Muscle of leg (tissue), 3 donors: ENCODE measurements at regions not wholly inside any gene's neighbourhood (a gene's known extent, or its start where the extent isn't known, plus 50 kb on each side); places are given as distances from the start of the nearest gene placed in this dataset.
A peak's percentile ranks its signal among the peaks of the same experiment; 100 is the strongest.
"Not testable (repeated sequence)": the region's sequence is repeated elsewhere in the genome, so short reads cannot be mapped to it uniquely, and the experiment has no call there.

ENCODE experiments used
- DNase-seq: peaks from one replicate; pipeline ENCODE4 v3.0.0; 2013
- H3K27ac ChIP-seq: one replicate; pipeline ENCODE4 v1.5.1; 2013; ENCODE audit warnings: mild to moderate bottlenecking, low read length, control low read depth
- H3K27me3 ChIP-seq: one replicate; pipeline ENCODE4 v1.6.1; 2013; ENCODE audit warnings: low read length; ENCODE audit not compliant: control insufficient read depth, insufficient read depth
- H3K36me3 ChIP-seq: one replicate; pipeline ENCODE4 v1.6.1; 2013; ENCODE audit warnings: low read length; ENCODE audit not compliant: control insufficient read depth, insufficient read depth
- H3K4me1 ChIP-seq: one replicate; pipeline ENCODE4 v1.6.1; 2013; ENCODE audit warnings: low read length; ENCODE audit not compliant: control insufficient read depth, insufficient read depth
- H3K4me3 ChIP-seq: one replicate; pipeline ENCODE4 v1.5.1; 2013; ENCODE audit warnings: low read length, control low read depth
- H3K9me3 ChIP-seq: replicated peaks from 2 replicates; pipeline ENCODE4 v1.6.1; 2013; ENCODE audit warnings: low read depth, low read length; ENCODE audit not compliant: control insufficient read depth
- WGBS: methylation state at CpG from one replicate; pipeline ENCODE4 v1.1.5; 2013; ENCODE audit warnings: missing lambda C conversion rate; ENCODE audit not compliant: insufficient coverage; 5-methylcytosine and 5-hydroxymethylcytosine counted together

DNA sequence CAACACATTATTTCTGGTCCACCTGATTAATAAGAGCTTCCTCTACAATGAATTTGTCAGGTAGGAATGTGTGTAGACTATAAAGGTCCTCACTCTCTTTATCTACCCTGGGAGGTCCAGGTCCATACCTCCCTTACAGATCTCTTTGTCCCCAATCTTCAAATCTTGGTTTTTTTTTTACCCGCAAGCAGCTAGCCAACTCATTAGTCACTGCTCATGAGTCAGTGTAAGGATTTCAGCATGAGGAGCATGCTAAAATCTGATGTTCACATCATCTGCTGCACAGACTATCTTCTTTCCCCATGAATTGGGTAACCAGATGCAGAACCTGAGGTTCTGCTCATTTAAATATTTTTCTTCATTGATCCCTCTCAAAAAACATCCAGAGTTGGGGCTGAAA lies 397.0 kb upstream of the ISX start:
- H3K9me3 ChIP-seq = no peaks in the 10 kb centered on the region
- WGBS = 100% methylated on average over 1 of the region's 1 CpG
- no peaks in the 10 kb centered on the region for H3K4me1 ChIP-seq
- no peak overlapping the region for H3K4me3 ChIP-seq
- H3K27ac ChIP-seq = no peak overlapping the region
- DNase-seq = no peak
- no peaks in the 10 kb centered on the region for H3K27me3 ChIP-seq
- no peaks in the 10 kb centered on the region for H3K36me3 ChIP-seq

DNA sequence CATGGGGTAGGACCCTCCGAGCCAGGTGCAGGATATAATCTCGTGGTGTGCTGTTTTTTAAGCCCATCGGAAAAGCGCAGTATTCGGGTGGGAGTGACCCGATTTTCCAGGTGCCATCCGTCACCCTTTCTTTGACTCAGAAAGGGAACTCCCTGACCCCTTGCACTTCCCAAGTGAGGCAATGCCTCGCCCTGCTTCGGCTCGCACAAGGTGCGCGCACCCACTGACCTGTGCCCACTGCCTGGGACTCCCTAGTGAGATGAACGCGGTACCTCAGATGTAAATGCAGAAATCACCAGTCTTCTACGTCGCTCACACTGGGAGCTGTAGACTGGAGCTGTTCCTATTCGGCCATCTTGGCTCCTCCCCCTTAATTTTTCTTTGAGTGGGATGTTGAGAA lies 382.9 kb upstream of the ISX start:
- not testable (repeated sequence) for H3K27ac ChIP-seq, DNase-seq, H3K4me3 ChIP-seq, H3K4me1 ChIP-seq, H3K27me3 ChIP-seq, H3K36me3 ChIP-seq, H3K9me3 ChIP-seq
- 100% methylated on average over 2 of the region's 17 CpGs for WGBS

DNA sequence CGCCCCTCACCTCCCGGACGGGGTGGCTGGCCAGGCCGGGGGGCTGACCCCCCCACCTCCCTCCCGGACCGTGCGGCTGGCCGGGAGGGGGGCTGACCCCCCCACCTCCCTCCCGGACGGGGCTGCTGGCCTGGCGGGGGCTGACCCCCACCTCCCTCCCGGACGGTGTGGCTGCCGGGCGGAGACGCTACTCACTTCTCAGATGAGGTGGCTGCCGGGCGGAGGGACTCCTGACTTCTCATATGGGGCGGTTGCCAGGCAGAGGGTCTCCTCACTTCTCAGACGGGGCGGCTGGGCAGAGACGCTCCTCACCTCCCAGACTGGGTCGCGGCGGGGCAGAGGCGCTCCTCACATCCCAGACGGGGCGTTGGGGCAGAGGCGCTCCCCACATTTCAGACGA lies 381.7 kb upstream of the ISX start:
- not testable (repeated sequence) for H3K36me3 ChIP-seq
- WGBS = 92% methylated on average over 13 of the region's 30 CpGs

DNA sequence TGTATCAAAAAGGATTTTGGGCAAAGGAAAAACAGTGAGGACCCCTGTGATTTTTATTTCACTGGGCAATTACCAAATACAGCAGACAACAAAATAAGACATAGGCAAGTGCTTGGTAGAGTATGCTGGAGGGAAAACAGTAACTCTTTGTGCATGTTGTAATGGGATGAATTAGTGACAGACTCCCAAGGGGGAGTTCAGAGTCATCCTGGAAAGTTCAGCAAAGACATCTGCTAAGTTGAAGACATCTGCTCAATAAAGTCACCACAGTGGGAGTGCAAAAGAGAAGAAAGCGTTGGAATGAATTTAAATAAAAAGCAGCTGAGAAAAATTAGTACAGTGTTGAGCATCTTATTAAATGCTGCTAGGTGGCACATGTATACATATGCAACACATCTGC lies 378.8 kb upstream of the ISX start:
- DNase-seq = peak; percentile 52
- no CpG with 5 or more reads among the region's 1 CpG for WGBS
- Histone ChIP-seq H3K27me3 (no peaks in the 10 kb centered on the region), H3K27ac (no peak overlapping the region), H3K9me3 (no peaks in the 10 kb centered on the region), H3K36me3 (no peaks in the 10 kb centered on the region), H3K4me1 (peaks cover 2% of the 10 kb centered on the region), H3K4me3 (no peak overlapping the region)

More for the DNA sequence above, 381.7 kb upstream of the ISX start:
- H3K4me3 ChIP-seq, DNase-seq, H3K27ac ChIP-seq, H3K4me1 ChIP-seq, H3K27me3 ChIP-seq, H3K9me3 ChIP-seq: not testable (repeated sequence)

DNA sequence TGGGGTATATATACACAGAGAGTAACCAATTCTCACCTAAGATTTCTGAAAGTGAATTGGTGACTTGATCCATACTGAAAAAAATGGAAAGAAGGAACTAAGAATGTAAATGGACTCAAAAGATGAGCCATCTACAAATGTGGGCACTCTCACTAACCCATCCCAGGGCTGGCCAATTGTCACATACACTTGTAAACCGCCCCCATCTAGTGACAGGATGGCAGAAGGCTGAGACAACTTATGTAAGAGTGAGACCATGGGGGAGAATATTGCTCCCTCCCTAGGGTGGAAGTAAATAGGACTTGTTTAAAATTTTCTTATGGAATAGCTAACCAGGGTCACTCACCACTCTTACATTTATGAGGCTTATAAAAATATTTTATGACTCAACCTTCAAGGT lies 377.1 kb upstream of the ISX start:
- Histone ChIP-seq H3K27ac (no peak overlapping the region), H3K4me1 (peaks cover 2% of the 10 kb centered on the region), H3K4me3 (no peak overlapping the region), H3K9me3 (no peaks in the 10 kb centered on the region), H3K27me3 (no peaks in the 10 kb centered on the region), H3K36me3 (no peaks in the 10 kb centered on the region)
- no peak for DNase-seq
- WGBS = no CpG with 5 or more reads among the region's 1 CpG

DNA sequence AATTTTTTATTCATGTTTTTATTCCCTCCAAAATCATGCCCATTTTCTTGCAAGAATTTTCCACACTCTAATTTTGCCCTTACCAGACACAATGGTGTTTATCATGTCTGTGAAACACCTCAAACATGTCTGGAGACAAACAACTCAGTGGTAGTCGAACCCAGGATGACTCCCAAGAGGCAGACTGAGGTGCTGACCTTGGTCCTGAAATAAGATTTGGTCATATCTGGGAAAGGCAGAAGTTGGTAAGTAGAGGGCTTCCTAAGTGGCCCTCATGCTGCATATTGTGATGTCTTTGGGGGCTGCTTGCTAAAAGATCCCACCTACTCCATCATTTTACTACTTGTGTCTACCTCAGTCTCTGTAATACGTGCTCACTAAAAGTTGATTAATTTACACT lies 369.4 kb upstream of the ISX start:
- Histone ChIP-seq H3K36me3 (no peaks in the 10 kb centered on the region), H3K27me3 (no peaks in the 10 kb centered on the region), H3K4me3 (no peak overlapping the region), H3K9me3 (no peaks in the 10 kb centered on the region), H3K27ac (no peak overlapping the region), H3K4me1 (no peaks in the 10 kb centered on the region)
- no CpG with 5 or more reads among the region's 2 CpGs for WGBS
- peak; percentile 12 for DNase-seq

DNA sequence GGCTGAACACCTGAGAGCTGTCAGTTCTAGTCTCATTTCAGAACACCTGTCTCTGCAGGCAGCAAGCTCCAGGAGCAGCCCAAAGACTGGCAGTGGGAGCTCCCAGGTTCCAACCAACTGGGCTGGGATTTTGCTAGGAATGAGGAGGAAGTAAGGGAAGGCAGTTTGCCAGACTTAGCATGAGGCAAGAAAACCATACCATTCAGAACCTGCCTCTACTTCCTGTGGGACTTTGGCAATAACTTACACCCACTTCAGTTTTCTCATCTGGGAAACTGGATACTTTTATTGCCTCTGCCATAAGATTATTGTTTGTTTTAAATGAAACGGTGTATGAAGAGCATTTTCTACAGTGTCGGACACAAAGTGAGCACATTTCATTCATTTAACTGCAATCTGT lies 363.7 kb upstream of the ISX start:
- no peak for DNase-seq
- no peak overlapping the region for H3K27ac ChIP-seq
- WGBS = no CpG with 5 or more reads among the region's 2 CpGs
- H3K4me3 ChIP-seq = no peak overlapping the region
- H3K9me3 ChIP-seq = no peaks in the 10 kb centered on the region
- H3K36me3 ChIP-seq = no peaks in the 10 kb centered on the region
- no peaks in the 10 kb centered on the region for H3K27me3 ChIP-seq
- no peaks in the 10 kb centered on the region for H3K4me1 ChIP-seq

DNA sequence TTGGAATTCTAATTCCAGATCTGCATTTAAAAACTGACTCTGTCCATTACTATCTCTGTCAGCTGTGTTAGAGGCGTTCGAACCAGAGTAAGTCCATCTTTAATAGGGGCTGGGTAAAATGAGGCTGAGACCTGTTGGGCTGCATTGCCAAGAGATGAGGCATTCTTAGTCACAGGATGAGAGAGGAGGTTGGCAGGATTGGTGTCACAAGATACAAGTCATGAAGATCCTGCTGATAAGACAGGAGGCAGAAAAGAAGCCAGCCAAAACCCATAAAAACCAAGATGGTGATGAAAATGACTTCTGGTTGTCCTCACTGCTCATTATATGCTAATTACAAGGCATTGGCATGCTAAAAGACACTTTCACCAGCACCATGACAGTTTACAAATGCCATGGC lies 356.3 kb upstream of the ISX start:
- no peak for DNase-seq
- Histone ChIP-seq H3K4me1 (no peaks in the 10 kb centered on the region), H3K36me3 (no peaks in the 10 kb centered on the region), H3K27me3 (no peaks in the 10 kb centered on the region), H3K27ac (no peak overlapping the region), H3K4me3 (no peak overlapping the region), H3K9me3 (no peaks in the 10 kb centered on the region)
- no CpG with 5 or more reads among the region's 2 CpGs for WGBS

DNA sequence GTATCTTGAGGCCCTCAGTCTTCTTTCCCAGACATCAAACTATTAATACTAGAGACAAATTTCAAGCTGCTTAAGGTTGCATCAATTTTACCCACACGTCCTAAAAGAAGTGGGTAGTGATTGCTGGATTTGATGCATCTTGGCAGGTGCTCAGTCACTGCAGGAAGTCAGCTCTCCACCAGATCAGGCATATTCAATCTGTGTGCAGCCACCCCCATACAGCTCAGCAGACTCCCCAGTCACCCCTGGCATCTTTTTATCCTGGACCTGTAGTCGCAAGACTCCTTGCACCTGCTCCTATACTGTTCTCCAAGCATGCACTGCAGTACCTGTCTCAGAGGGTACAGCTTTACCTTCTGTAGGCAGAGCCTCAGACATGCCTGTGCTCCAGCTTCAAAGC lies 343.1 kb upstream of the ISX start:
- 81% methylated on average over 1 of the region's 2 CpGs for WGBS
- no peaks in the 10 kb centered on the region for H3K4me1 ChIP-seq
- H3K9me3 ChIP-seq = peaks cover 3% of the 10 kb centered on the region
- H3K4me3 ChIP-seq = no peak overlapping the region
- H3K27me3 ChIP-seq = no peaks in the 10 kb centered on the region
- DNase-seq = no peak
- H3K27ac ChIP-seq = no peak overlapping the region
- H3K36me3 ChIP-seq = no peaks in the 10 kb centered on the region

DNA sequence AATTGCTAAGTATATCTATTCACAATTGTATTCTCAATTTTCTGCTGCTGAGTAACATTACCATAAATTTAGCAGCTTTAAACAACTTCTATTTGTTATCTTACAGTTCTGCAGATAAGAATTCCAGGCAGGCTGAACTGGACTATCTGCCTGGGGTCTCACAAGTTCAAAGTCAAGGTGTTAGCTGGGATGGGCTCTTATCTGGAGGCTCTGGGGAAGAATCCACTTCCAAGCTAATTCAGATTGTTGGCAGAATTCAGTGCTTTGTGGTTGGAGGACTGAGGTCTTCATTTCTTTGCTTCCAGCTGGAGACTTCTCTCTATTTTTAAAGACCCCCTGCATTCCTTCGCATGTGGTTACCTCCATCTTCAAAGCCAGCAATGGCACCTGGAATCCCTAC lies 329.9 kb upstream of the ISX start:
- Histone ChIP-seq H3K27me3 (no peaks in the 10 kb centered on the region), H3K9me3 (no peaks in the 10 kb centered on the region), H3K4me1 (no peaks in the 10 kb centered on the region), H3K36me3 (no peaks in the 10 kb centered on the region), H3K27ac (no peak overlapping the region), H3K4me3 (no peak overlapping the region)
- WGBS = no CpG with 5 or more reads among the region's 1 CpG
- no peak for DNase-seq

DNA sequence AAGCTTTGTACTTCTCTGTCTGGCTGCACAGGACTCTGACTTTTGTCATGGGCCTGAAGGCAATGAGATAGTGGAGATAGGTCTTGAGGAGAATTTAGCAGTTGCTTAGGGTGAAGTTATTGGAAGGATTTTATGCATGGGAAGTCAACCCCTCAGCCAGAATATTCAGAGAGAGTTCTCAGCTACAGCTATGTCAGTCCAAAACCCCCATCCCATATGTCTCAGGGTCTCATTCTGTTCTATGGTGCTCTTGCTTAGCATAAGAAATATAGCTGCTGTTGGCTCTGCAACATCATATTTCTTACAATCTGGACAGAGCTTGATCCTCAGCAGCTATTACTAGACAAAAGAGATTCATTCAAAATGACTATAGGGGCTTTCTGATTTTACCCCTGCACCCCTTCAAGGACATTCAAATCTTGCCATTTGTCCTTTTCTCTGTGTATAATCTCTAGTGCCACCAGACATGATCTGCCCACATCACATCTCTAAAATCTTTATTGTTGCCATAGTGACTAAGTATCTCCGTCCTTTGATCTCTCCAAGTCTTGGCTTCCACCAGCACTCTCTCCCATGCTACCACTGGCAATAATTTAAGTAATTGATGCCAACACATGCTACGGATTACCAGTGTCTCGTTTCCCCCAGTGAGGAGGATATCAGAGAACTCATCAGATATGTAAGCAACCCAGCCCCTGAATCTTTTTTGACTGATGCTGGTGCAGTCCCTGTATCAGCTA lies 327.1 kb upstream of the ISX start:
- H3K36me3 ChIP-seq = no peaks in the 10 kb centered on the region
- no peaks in the 10 kb centered on the region for H3K4me1 ChIP-seq
- H3K4me3 ChIP-seq = no peak overlapping the region
- DNase-seq = peak; percentile 5
- H3K27me3 ChIP-seq = no peaks in the 10 kb centered on the region
- 29% methylated on average over 2 of the region's 3 CpGs for WGBS
- no peak overlapping the region for H3K27ac ChIP-seq
- no peaks in the 10 kb centered on the region for H3K9me3 ChIP-seq
